K562 (cell line): ENCODE measurements at regions not wholly inside any gene's neighbourhood (a gene's known extent, or its start where the extent isn't known, plus 50 kb on each side); places are given as distances from the start of the nearest gene placed in this dataset.

Experiments
- ATAC-seq: fragments of 200-7000 bp; cut with Tn5 transposase; 3 replicates; pipeline ENCODE4 v1.9.1; 2020; ENCODE audit warnings: moderate library complexity
- BruUV-seq: library from RNA; stranded (reverse); fragments of 400-500 nt; replicated peaks from 2 replicates; lab custom pipeline; 2021; lab: Mats Ljungman, UMichigan
- CTCF ChIA-PET: fragments of 300-600 bp; formaldehyde crosslinking; extraction: SDS; loops from one replicate; lab custom pipeline; 2021; ENCODE audit warnings: low intra/inter-chr PET ratio; lab: Yijun Ruan, JAX
- POLR2A ChIA-PET: fragments of 300-600, 350-650 bp; sonication (Branson Sonifier 250); formaldehyde crosslinking; extraction: SDS; loops from one replicate; lab custom pipeline; 2021; ENCODE audit warnings: antibody characterized with exemption, inconsistent platforms; lab: Yijun Ruan, JAX
- DNase-seq, 4 experiments: peaks; one replicate each; pipeline versions ENCODE4 v3.0.0 to v3.0.0-alpha.2; 2011 to 2018; ENCODE audit warnings: low spot score in 3 of 4, mixed read lengths in 3 of 4; ENCODE audit errors: extremely low read depth in 1 of 4
- FAIRE-seq: peaks from 2 replicates; lab custom pipeline; 2011; peaks lifted over from hg19 to GRCh38; lab: Jason Lieb, UNC
- H2AFZ ChIP-seq: 2 replicates; pipeline ENCODE4 v1.6.0; 2011; ENCODE audit warnings: low read depth, low read length, control low read depth, inconsistent platforms
- H3K27ac ChIP-seq: fragments of 200-600 bp; 3 replicates; pipeline ENCODE4 v1.8.0; 2011; ENCODE audit warnings: low read depth, mild to moderate bottlenecking, control low read depth, inconsistent platforms, low read length, moderate library complexity, mixed read lengths; ENCODE audit errors: extremely low read depth
- H3K27me3 ChIP-seq, 2 experiments: fragments of 300-600 bp in 1 of 2; 2 replicates in 1 of 2; 3 replicates in 1 of 2; pipeline versions ENCODE4 v1.6.0 to v1.8.0; 2011; ENCODE audit warnings: inconsistent platforms in 2 of 2, low read length in 2 of 2, mild to moderate bottlenecking in 1 of 2, mixed read lengths in 1 of 2, moderate library complexity in 1 of 2; ENCODE audit not compliant: control insufficient read depth in 2 of 2, insufficient read depth in 2 of 2
- H3K36me3 ChIP-seq: fragments of 300-600 bp; 3 replicates; pipeline ENCODE4 v1.8.0; 2011; ENCODE audit warnings: mild to moderate bottlenecking, low read length, inconsistent platforms; ENCODE audit not compliant: control insufficient read depth, insufficient read depth
- H3K4me1 ChIP-seq, 2 experiments: fragments of 200-600 bp in 1 of 2; replicated peaks in 1 of 2; 2 replicates in 1 of 2; 3 replicates in 1 of 2; pipeline versions ENCODE4 v1.5.1 to v1.8.0; 2011; ENCODE audit warnings: inconsistent platforms in 2 of 2, low read length in 2 of 2, mild to moderate bottlenecking in 1 of 2, mixed read lengths in 1 of 2, moderate library complexity in 1 of 2; ENCODE audit not compliant: control insufficient read depth in 2 of 2, insufficient read depth in 2 of 2
- H3K4me2 ChIP-seq: 2 replicates; pipeline ENCODE4 v1.6.1; 2011; ENCODE audit warnings: low read length, control low read depth, inconsistent platforms, mixed read lengths; ENCODE audit not compliant: insufficient read depth
- H3K4me3 ChIP-seq: fragments of 200-600 bp; sonication (generic), shearing (Covaris generic); 2 replicates; pipeline ENCODE4 v1.5.1; 2016; ENCODE audit warnings: control low read depth, inconsistent platforms
- H3K79me2 ChIP-seq: fragments of 200-600 bp; 3 replicates; pipeline ENCODE4 v1.8.0; 2011; ENCODE audit warnings: low read length, inconsistent platforms; ENCODE audit not compliant: control insufficient read depth, insufficient read depth
- H3K9ac ChIP-seq, 2 experiments: 2 replicates each; pipeline versions ENCODE4 v1.6.0 to v1.6.1; 2011; ENCODE audit warnings: low read depth in 2 of 2, low read length in 2 of 2, control low read depth in 1 of 2, inconsistent platforms in 1 of 2, mild to moderate bottlenecking in 1 of 2, mixed read lengths in 1 of 2; ENCODE audit not compliant: insufficient read depth in 1 of 2
- H3K9me1 ChIP-seq: one replicate; pipeline ENCODE4 v1.6.0; 2011; ENCODE audit warnings: inconsistent platforms, mild to moderate bottlenecking, low read length, moderate library complexity; ENCODE audit not compliant: control insufficient read depth, insufficient read depth
- H3K9me3 ChIP-seq: replicated peaks from 2 replicates; pipeline ENCODE4 v1.5.1; 2011; ENCODE audit warnings: low read depth, low read length, inconsistent platforms; ENCODE audit not compliant: control insufficient read depth, insufficient read depth
- H4K20me1 ChIP-seq: replicated peaks from 2 replicates; pipeline ENCODE4 v1.6.1; 2011; ENCODE audit warnings: low read length, inconsistent platforms, mixed read lengths; ENCODE audit not compliant: control insufficient read depth, insufficient read depth
- BRD9 ChIP-seq: fragments of 450-650 bp; IDR thresholded peaks from 2 replicates; pipeline ENCODE4 v1.6.1; 2018; ENCODE audit warnings: low read depth; ENCODE audit not compliant: partially characterized antibody
- CCNT2 ChIP-seq: IDR thresholded peaks from 2 replicates; pipeline ENCODE4 v1.6.1; 2011; ENCODE audit warnings: borderline replicate concordance, low read depth, mild to moderate bottlenecking, moderate library complexity, mixed read lengths, low read length; ENCODE audit not compliant: insufficient read length; ENCODE audit errors: extremely low read depth
- EHMT2 ChIP-seq: fragments of 450-650 bp; IDR thresholded peaks from 2 replicates; pipeline ENCODE4 v1.6.1; 2018; ENCODE audit warnings: antibody characterized with exemption
- KLF13 ChIP-seq: fragments of 450-650 bp; IDR thresholded peaks from 2 replicates; pipeline ENCODE4 v1.6.1; 2016; ENCODE audit warnings: missing genetic modification characterization, low read depth, mild to moderate bottlenecking, missing compliant biosample characterization, moderate library complexity, borderline replicate concordance
- PHF21A ChIP-seq: fragments of 450-650 bp; IDR thresholded peaks from 2 replicates; pipeline ENCODE4 v1.6.1; 2017; ENCODE audit warnings: low read depth, borderline replicate concordance
- RAD51 ChIP-seq: fragments of 450-650 bp; IDR thresholded peaks from 2 replicates; pipeline ENCODE4 v1.7.1; 2016; ENCODE audit warnings: low read depth, mild to moderate bottlenecking, borderline replicate concordance
- RBM17 ChIP-seq: fragments of 200-400 bp; formaldehyde crosslinking; IDR thresholded peaks from 2 replicates; pipeline ENCODE4 v1.6.1; 2017; ENCODE audit warnings: low read depth, mild to moderate bottlenecking, low read length, borderline replicate concordance
- RFX1 ChIP-seq: fragments of 450-650 bp; IDR thresholded peaks from 2 replicates; pipeline ENCODE4 v1.6.1; 2016; ENCODE audit warnings: mild to moderate bottlenecking, moderate library complexity
- TGIF2 ChIP-seq: sonication (generic); formaldehyde crosslinking; IDR thresholded peaks from 2 replicates; pipeline ENCODE4 v1.8.1; 2022; ENCODE audit warnings: mild to moderate bottlenecking, missing genetic modification reagents, moderate library complexity
- YBX1 ChIP-seq: fragments of 450-650 bp; IDR thresholded peaks from 2 replicates; pipeline ENCODE4 v1.7.1; 2016; ENCODE audit warnings: mild to moderate bottlenecking
- ZKSCAN3 ChIP-seq: fragments of 250-450 bp; sonication (Bioruptor Pico); IDR thresholded peaks from 2 replicates; pipeline ENCODE4 v1.4.0; 2020
- ZNF146 ChIP-seq: IDR thresholded peaks from one replicate; pipeline ENCODE4 v1.6.1; 2018; ENCODE audit warnings: missing compliant biosample characterization; ENCODE audit not compliant: unreplicated experiment
- ZNF384 ChIP-seq: IDR thresholded peaks from 2 replicates; pipeline ENCODE4 v1.6.1; 2012; ENCODE audit warnings: low read depth, low read length, improper control_type of control experiment
- ZNF444 ChIP-seq: fragments of 250-450 bp; sonication (Bioruptor Pico); IDR thresholded peaks from 2 replicates; pipeline ENCODE4 v1.4.0; 2020; ENCODE audit warnings: mild to moderate bottlenecking, moderate library complexity
- ZNF77 ChIP-seq: fragments of 250-450 bp; sonication (Bioruptor Pico); IDR thresholded peaks from 2 replicates; pipeline ENCODE4 v1.5.0; 2020
- ZNF778 ChIP-seq: fragments of 450-650 bp; formaldehyde crosslinking; IDR thresholded peaks from 2 replicates; pipeline ENCODE4 v1.4.0; 2020; ENCODE audit warnings: mild to moderate bottlenecking, moderate library complexity
- ZZZ3 ChIP-seq: fragments of 450-650 bp; IDR thresholded peaks from 2 replicates; pipeline ENCODE4 v1.6.1; 2016; ENCODE audit warnings: antibody characterized with exemption, mild to moderate bottlenecking, moderate library complexity
- WGBS: fragments of 100-300 bp; shearing (Covaris generic); methylation state at CpG from one replicate; pipeline ENCODE4 v1.1.6; 2016; ENCODE audit warnings: low coverage, mixed read lengths; ENCODE audit not compliant: insufficient coverage; ENCODE audit errors: missing lambda C conversion rate; 5-methylcytosine and 5-hydroxymethylcytosine counted together
- in situ Hi-C: fragments of 300-500 bp; cut with MboI; formaldehyde crosslinking; loops from 4 replicates; pipeline ENCODE4 v1.15.0; 2018; ENCODE audit warnings: inconsistent platforms, mixed read lengths
- intact Hi-C: fragments of 100-400 bp; cut with micrococcal nuclease; formaldehyde crosslinking; loops from 2 replicates; pipeline ENCODE4 v1.14.2; 2022
- TF ChIP-seq, protein P1 (sequence below): sonication (generic); formaldehyde crosslinking; IDR thresholded peaks from 2 replicates; pipeline ENCODE4 v1.8.0; 2022; ENCODE audit warnings: mild to moderate bottlenecking, missing genetic modification reagents
- TF ChIP-seq, protein P2 (sequence below): fragments of 200-800 bp; sonication (Bioruptor generic); IDR thresholded peaks from 2 replicates; pipeline ENCODE4 v1.6.1; 2016; ENCODE audit warnings: missing genetic modification characterization, missing compliant biosample characterization

DNA sequence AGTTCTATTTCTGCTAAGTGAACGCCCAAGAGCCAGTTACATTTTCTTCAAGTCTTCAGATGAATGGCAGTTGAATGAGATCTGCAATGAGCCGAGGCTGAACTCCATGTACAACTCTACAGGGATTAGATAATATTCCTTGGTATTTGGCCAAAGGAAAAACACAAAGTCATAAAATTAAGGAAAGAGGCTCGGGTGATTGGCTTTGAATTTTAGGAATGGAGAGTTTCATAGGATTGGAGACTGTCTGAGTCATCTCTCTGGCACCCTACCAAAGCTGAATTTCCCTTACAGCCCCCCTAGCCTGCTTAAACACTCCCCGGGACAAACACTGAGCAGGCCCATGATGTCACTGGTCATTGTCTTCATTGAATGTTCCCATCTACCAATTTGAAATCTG, 188.0 kb upstream of the C1QTNF7 start:
- no peak for TF ChIP-seq RAD51
- no peak for TF ChIP-seq ZKSCAN3 (CRISPR knock-in tag)
- no peak for TF ChIP-seq ZNF444
- no peak for TF ChIP-seq YBX1
- no peak for TF ChIP-seq RBM17
- TF ChIP-seq, protein P1, sequence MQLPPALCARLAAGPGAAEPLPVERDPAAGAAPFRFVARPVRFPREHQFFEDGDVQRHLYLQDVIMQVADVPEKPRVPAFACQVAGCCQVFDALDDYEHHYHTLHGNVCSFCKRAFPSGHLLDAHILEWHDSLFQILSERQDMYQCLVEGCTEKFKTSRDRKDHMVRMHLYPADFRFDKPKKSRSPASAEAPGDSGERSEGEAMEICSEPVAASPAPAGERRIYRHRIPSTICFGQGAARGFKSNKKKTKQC (CRISPR knock-in tag): no peak
- TF ChIP-seq, protein P2, sequence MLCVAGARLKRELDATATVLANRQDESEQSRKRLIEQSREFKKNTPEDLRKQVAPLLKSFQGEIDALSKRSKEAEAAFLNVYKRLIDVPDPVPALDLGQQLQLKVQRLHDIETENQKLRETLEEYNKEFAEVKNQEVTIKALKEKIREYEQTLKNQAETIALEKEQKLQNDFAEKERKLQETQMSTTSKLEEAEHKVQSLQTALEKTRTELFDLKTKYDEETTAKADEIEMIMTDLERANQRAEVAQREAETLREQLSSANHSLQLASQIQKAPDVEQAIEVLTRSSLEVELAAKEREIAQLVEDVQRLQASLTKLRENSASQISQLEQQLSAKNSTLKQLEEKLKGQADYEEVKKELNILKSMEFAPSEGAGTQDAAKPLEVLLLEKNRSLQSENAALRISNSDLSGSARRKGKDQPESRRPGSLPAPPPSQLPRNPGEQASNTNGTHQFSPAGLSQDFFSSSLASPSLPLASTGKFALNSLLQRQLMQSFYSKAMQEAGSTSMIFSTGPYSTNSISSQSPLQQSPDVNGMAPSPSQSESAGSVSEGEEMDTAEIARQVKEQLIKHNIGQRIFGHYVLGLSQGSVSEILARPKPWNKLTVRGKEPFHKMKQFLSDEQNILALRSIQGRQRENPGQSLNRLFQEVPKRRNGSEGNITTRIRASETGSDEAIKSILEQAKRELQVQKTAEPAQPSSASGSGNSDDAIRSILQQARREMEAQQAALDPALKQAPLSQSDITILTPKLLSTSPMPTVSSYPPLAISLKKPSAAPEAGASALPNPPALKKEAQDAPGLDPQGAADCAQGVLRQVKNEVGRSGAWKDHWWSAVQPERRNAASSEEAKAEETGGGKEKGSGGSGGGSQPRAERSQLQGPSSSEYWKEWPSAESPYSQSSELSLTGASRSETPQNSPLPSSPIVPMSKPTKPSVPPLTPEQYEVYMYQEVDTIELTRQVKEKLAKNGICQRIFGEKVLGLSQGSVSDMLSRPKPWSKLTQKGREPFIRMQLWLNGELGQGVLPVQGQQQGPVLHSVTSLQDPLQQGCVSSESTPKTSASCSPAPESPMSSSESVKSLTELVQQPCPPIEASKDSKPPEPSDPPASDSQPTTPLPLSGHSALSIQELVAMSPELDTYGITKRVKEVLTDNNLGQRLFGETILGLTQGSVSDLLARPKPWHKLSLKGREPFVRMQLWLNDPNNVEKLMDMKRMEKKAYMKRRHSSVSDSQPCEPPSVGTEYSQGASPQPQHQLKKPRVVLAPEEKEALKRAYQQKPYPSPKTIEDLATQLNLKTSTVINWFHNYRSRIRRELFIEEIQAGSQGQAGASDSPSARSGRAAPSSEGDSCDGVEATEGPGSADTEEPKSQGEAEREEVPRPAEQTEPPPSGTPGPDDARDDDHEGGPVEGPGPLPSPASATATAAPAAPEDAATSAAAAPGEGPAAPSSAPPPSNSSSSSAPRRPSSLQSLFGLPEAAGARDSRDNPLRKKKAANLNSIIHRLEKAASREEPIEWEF (CRISPR knock-in tag): no peak
- TF ChIP-seq ZNF384: no peak
- no peak for TF ChIP-seq BRD9
- no peak for TF ChIP-seq ZNF146 (CRISPR knock-in tag)
- TF ChIP-seq ZNF778 (CRISPR knock-in tag): no peak
- no peak for TF ChIP-seq PHF21A
- TF ChIP-seq CCNT2: no peak
- no peak for TF ChIP-seq TGIF2 (CRISPR knock-in tag)
- no peak for TF ChIP-seq KLF13 (tag)
- no peak for TF ChIP-seq ZNF77 (CRISPR knock-in tag)
- no peak for TF ChIP-seq EHMT2
- no peak for TF ChIP-seq ZZZ3
- TF ChIP-seq RFX1: no peak
- Histone ChIP-seq H3K9me3 (no peaks in the 10 kb centered on the region), H3K9ac (no peak overlapping the region), H3K36me3 (no peaks in the 10 kb centered on the region), H3K9me1 (no peaks in the 10 kb centered on the region), H3K27ac (no peak overlapping the region), H3K4me1 (peaks cover 0 to 4% of the 10 kb centered on the region in 2 experiments; a peak in 2 of 5 replicates), H3K79me2 (no peaks in the 10 kb centered on the region), H3K4me2 (no peak overlapping the region), H3K4me3 (no peak overlapping the region), H4K20me1 (no peaks in the 10 kb centered on the region), H3K27me3 (peaks cover 0 to 7% of the 10 kb centered on the region in 2 experiments; a peak in 1 of 5 replicates), H2AFZ (no peak overlapping the region)
- no TSS peak for BruUV-seq
- DNase-seq (no peak), FAIRE-seq (no peak), ATAC-seq (no peak)
- intact Hi-C loops: loop anchor here (2.0 to 10.0 kb wide), 3 partner anchors 157 to 415 kb away; partner anchors contain the start of gene FBXL5
- WGBS: 0% methylated on average over 4 of the region's 4 CpGs
- ChIA-PET POLR2A (interaction anchor here (0.6 kb wide), 1 partner anchor 159 kb away, joined by 3 read pairs; no protein-coding TSS in a partner anchor), CTCF (no interaction called here)
- in situ Hi-C loops: loop anchor here (10.0 kb wide), 2 partner anchors 155 to 215 kb away; no protein-coding TSS in a partner anchor
